SK-N-MC (cell line): ENCODE measurements at regions not wholly inside any gene's neighbourhood (a gene's known extent, or its start where the extent isn't known, plus 50 kb on each side); places are given as distances from the start of the nearest gene placed in this dataset.

Experiments used
- EZH2 ChIP-seq: fragments of 200-600 bp; sonication (generic); IDR thresholded peaks from one replicate; pipeline ENCODE4 v1.6.1; 2017; ENCODE audit warnings: antibody characterized with exemption
- FOXP2 ChIP-seq: optimal IDR thresholded peaks from 2 replicates; pipeline ENCODE3; 2011; ENCODE audit warnings: mild to moderate bottlenecking, moderate library complexity; ENCODE audit not compliant: insufficient read depth; ENCODE audit errors: extremely low read length, control extremely low read depth
- POLR2AphosphoS5 ChIP-seq: IDR thresholded peaks from 2 replicates; pipeline ENCODE4 v1.6.1; 2012; ENCODE audit warnings: mild to moderate bottlenecking, low read depth, low read length, borderline replicate concordance

DNA sequence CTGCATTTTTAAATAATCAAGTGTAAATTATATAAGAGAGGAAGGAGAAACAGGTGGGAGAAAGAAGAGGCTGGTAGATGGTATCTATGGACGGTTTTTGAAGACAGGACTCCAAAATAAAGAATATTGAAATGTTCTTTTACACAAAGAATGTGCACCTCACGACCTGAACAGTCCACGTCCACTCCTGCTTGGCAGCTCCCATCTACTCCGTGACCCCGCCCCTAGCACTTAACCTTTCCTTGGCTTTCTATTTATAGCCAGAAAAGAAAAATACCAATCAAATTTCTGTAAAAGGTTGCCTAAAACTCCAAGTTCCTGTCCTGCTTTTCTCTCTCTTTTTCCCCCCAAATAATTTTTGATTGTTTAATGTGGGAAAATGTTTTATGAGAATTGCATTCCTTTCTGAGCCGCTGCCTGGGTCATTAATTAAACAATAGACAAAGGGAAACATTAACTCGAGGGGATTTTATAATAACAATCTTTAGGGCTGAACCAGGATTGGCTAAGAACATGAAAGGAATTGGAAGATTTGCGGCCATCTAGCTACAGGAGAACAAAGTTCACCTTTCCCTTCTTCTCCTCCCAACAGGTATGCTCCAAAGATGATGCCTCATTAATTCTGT, 173.6 kb upstream of the MAP3K1 start:
- no peak for TF ChIP-seq POLR2AphosphoS5
- no peak for TF ChIP-seq EZH2
- TF ChIP-seq FOXP2 = no peak
